Thyroid gland (tissue), 4 donors: ENCODE measurements at regions not wholly inside any gene's neighbourhood (a gene's known extent, or its start where the extent isn't known, plus 50 kb on each side); places are given as distances from the start of the nearest gene placed in this dataset.

ENCODE experiments used
- DNase-seq, 2 donors: peaks; one replicate each; pipeline ENCODE4 v3.0.0-alpha.2; 2019
- H3K27ac ChIP-seq, 3 donors: fragments of 200-600 bp; sonication (generic); 1 replicate in 2 of 3; 2 replicates in 1 of 3; pipeline ENCODE4 v1.5.1; 2016 to 2019; ENCODE audit warnings: mild to moderate bottlenecking in 1 of 3, moderate library complexity in 1 of 3
- H3K27me3 ChIP-seq: fragments of 200-600 bp; sonication (generic); one replicate; pipeline ENCODE4 v1.5.1; 2019
- H3K36me3 ChIP-seq, 2 donors: fragments of 200-600 bp; sonication (generic); one replicate each; pipeline ENCODE4 v1.5.1; 2016 to 2019
- H3K4me1 ChIP-seq, 2 donors: fragments of 200-600 bp; sonication (generic); one replicate each; pipeline ENCODE4 v1.5.1; 2017 to 2019
- H3K4me3 ChIP-seq, 3 donors: fragments of 200-600 bp; sonication (generic); replicated peaks in 1 of 3; 1 replicate in 2 of 3; 2 replicates in 1 of 3; pipeline ENCODE4 v1.5.1; 2016; ENCODE audit warnings: mild to moderate bottlenecking in 1 of 3
- H3K9me3 ChIP-seq: fragments of 200-600 bp; sonication (generic); one replicate; pipeline ENCODE4 v1.5.1; 2017
- CTCF ChIP-seq, 6 experiments: fragments of 200-600 bp in 3 of 6; fragments of 450-650 bp in 3 of 6; sonication (generic) in 3 of 6; IDR thresholded peaks; one replicate each; pipeline ENCODE4 v1.5.1; 2016 to 2019; ENCODE audit warnings: antibody characterized with exemption in 6 of 6, mild to moderate bottlenecking in 2 of 6, inconsistent platforms in 1 of 6, moderate library complexity in 1 of 6
- POLR2A ChIP-seq, 2 donors: fragments of 450-650 bp; IDR thresholded peaks; one replicate each; pipeline ENCODE4 v1.6.1; 2017; ENCODE audit warnings: antibody characterized with exemption in 2 of 2, mild to moderate bottlenecking in 2 of 2, moderate library complexity in 1 of 2
- WGBS, 2 donors: methylation state at CpG; one replicate each; pipeline ENCODE4 v1.1.5; 2017; 5-methylcytosine and 5-hydroxymethylcytosine counted together
- intact Hi-C: fragments of 100-400 bp; cut with DNase I; formaldehyde crosslinking; loops from one replicate; pipeline ENCODE4 v1.15.1; 2023

DNA sequence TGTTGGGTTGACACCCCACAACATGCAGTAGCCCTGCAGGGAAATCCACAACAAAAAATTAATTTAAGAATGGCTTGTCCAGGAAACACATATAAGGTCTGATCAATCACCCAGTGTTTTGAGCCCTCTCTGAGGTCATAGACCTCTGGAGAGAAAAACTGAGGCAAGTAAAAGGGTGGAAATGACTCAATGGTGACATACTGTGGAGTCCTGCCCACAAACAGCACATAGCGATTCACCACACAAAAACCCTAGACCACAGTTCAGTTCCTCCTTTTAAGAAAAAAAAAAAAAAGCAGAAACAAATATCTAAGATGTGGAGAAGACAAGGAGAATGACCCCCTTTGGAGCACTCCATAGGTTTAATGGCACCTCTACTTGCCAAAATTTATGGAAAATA, 2691.0 kb downstream of the PCDH7 start:
- 97 to 98% methylated on average over 1 of the region's 1 CpG for WGBS, 2 donors
- intact Hi-C loops, result no loop called here

GRCh38 chr4:33421887-33422286, 2701.7 kb downstream of the PCDH7 start:
- Histone ChIP-seq H3K9me3 (no peaks in the 10 kb centered on the region), H3K27me3 (no peaks in the 10 kb centered on the region), H3K36me3 (no peaks in the 10 kb centered on the region), H3K27ac (no peak overlapping the region), H3K4me3 (no peak overlapping the region), H3K4me1 (peaks cover 0 to 4% of the 10 kb centered on the region in 2 donors)
- intact Hi-C loops, result no loop called here
- TF ChIP-seq CTCF (IDR thresholded peaks at IDR 0.05) (no peak), POLR2A (IDR thresholded peaks at IDR 0.05) (no peak)
- DNase-seq, result no peak
- WGBS, 2 donors, result 93 to 94% methylated on average over 3 of the region's 3 CpGs

More for the DNA sequence above, 2691.0 kb downstream of the PCDH7 start:
- no peaks in the 10 kb centered on the region for H3K27me3 ChIP-seq
- no peak overlapping the region for H3K27ac ChIP-seq
- no peak for DNase-seq
- H3K4me1 ChIP-seq, result no peaks in the 10 kb centered on the region
- no peaks in the 10 kb centered on the region for H3K36me3 ChIP-seq
- TF ChIP-seq POLR2A (IDR thresholded peaks at IDR 0.05), result no peak
- TF ChIP-seq CTCF (IDR thresholded peaks at IDR 0.05), result no peak
- no peaks in the 10 kb centered on the region for H3K9me3 ChIP-seq
- H3K4me3 ChIP-seq, result no peak overlapping the region

DNA sequence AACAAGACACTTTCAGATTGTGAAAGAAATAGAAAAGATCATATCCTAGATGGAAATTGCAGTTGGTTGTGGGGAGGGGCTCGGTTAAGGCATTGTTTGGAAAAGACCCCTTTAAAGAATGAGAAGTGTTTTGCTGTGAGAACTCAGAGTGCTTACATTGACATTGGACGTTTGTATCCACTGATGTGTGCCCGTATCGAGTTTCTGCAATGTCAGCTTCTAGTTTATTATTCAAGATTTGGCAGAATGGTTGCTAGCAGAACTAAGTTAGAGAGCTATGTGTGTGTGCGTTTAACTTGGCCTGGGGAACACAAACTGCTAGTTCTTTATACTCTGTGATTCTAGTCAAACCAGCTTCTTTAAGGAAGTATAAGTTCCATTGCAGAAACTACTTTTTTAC, 2702.5 kb downstream of the PCDH7 start:
- intact Hi-C loops, result no loop called here
- peak; percentile 3 for DNase-seq

GRCh38 chr4:33425936-33426335, 2705.8 kb downstream of the PCDH7 start:
- no peaks in the 10 kb centered on the region for H3K9me3 ChIP-seq
- no peak overlapping the region for H3K4me3 ChIP-seq
- intact Hi-C loops, result no loop called here
- DNase-seq, result no peak
- peaks cover 0 to 4% of the 10 kb centered on the region in 2 donors for H3K4me1 ChIP-seq
- WGBS, 2 donors, result 77 to 79% methylated on average over 1 of the region's 1 CpG
- H3K27ac ChIP-seq, result no peak overlapping the region
- H3K27me3 ChIP-seq, result no peaks in the 10 kb centered on the region
- H3K36me3 ChIP-seq, result no peaks in the 10 kb centered on the region
- TF ChIP-seq POLR2A (IDR thresholded peaks at IDR 0.05) (no peak), CTCF (IDR thresholded peaks at IDR 0.05) (no peak)

More for the DNA sequence above, 2702.5 kb downstream of the PCDH7 start:
- Histone ChIP-seq H3K27ac (peak overlapping the region; percentile 16 to 31 (median 27)), H3K27me3 (no peaks in the 10 kb centered on the region), H3K9me3 (no peaks in the 10 kb centered on the region), H3K36me3 (no peaks in the 10 kb centered on the region), H3K4me1 (peaks cover 0 to 4% of the 10 kb centered on the region in 2 donors), H3K4me3 (no peak overlapping the region)
- 19 to 21% methylated on average over 5 of the region's 5 CpGs for WGBS, 2 donors
- no peak for TF ChIP-seq CTCF (IDR thresholded peaks at IDR 0.05)
- TF ChIP-seq POLR2A (IDR thresholded peaks at IDR 0.05), result no peak

- Histone ChIP-seq H3K27ac (no peak overlapping the region), H3K4me3 (no peak overlapping the region), H3K27me3 (no peaks in the 10 kb centered on the region), H3K36me3 (no peaks in the 10 kb centered on the region), H3K4me1 (peaks cover 0 to 4% of the 10 kb centered on the region in 2 donors), H3K9me3 (no peaks in the 10 kb centered on the region)
- intact Hi-C loops, result no loop called here
- TF ChIP-seq POLR2A (IDR thresholded peaks at IDR 0.05), result no peak
- no peak for TF ChIP-seq CTCF (IDR thresholded peaks at IDR 0.05)
- WGBS, 2 donors, result 76 to 86% methylated on average over 1 of the region's 1 CpG
- no peak for DNase-seq
These were observed 2707.5 kb downstream of the PCDH7 start for GRCh38 chr4:33427676-33428075.
